Trophoblast cell (in vitro differentiated cells and primary cell): ENCODE measurements at regions not wholly inside any gene's neighbourhood (a gene's known extent, or its start where the extent isn't known, plus 50 kb on each side); places are given as distances from the start of the nearest gene placed in this dataset.

ENCODE experiments used
- DNase-seq, 2 donors: peaks; one replicate each; pipeline ENCODE4 v3.0.0-alpha.2; 2016
- H2AFZ ChIP-seq: 2 replicates; pipeline ENCODE4 v1.6.1; 2013; ENCODE audit warnings: low read length, moderate library complexity, mild to moderate bottlenecking; ENCODE audit not compliant: insufficient read depth, poor library complexity
- H2AK5ac ChIP-seq: 2 replicates; pipeline ENCODE4 v1.6.1; 2013; ENCODE audit warnings: mild to moderate bottlenecking, low read length
- H2BK120ac ChIP-seq: 2 replicates; pipeline ENCODE4 v1.6.1; 2013; ENCODE audit warnings: low read length, mild to moderate bottlenecking, moderate library complexity; ENCODE audit not compliant: insufficient read depth, poor library complexity
- H2BK12ac ChIP-seq: 2 replicates; pipeline ENCODE4 v1.6.1; 2013; ENCODE audit warnings: mild to moderate bottlenecking, low read length, moderate library complexity
- H2BK5ac ChIP-seq: 2 replicates; pipeline ENCODE4 v1.6.1; 2013; ENCODE audit warnings: low read length, low read depth, moderate library complexity, mild to moderate bottlenecking; ENCODE audit not compliant: poor library complexity
- H3K14ac ChIP-seq: 2 replicates; pipeline ENCODE4 v1.6.1; 2013; ENCODE audit warnings: mild to moderate bottlenecking, low read length
- H3K18ac ChIP-seq: 2 replicates; pipeline ENCODE4 v1.6.1; 2013; ENCODE audit warnings: mild to moderate bottlenecking, low read length
- H3K23ac ChIP-seq: 2 replicates; pipeline ENCODE4 v1.6.1; 2013; ENCODE audit warnings: low read length
- H3K27ac ChIP-seq: 2 replicates; pipeline ENCODE4 v1.5.1; 2013; ENCODE audit warnings: low read depth, mild to moderate bottlenecking, inconsistent platforms, low read length, moderate library complexity
- H3K27me3 ChIP-seq: 2 replicates; pipeline ENCODE4 v1.6.1; 2013; ENCODE audit warnings: inconsistent platforms, mild to moderate bottlenecking, low read length, moderate library complexity; ENCODE audit not compliant: insufficient read depth
- H3K36me3 ChIP-seq, 2 experiments: 1 replicate in 1 of 2; 2 replicates in 1 of 2; pipeline ENCODE4 v1.6.1; 2013; ENCODE audit warnings: low read length in 2 of 2, mild to moderate bottlenecking in 2 of 2, moderate library complexity in 1 of 2; ENCODE audit not compliant: insufficient read depth in 2 of 2, control insufficient read depth in 1 of 2
- H3K4ac ChIP-seq: 2 replicates; pipeline ENCODE4 v1.6.1; 2013; ENCODE audit warnings: low read depth, mild to moderate bottlenecking, low read length, moderate library complexity
- H3K4me1 ChIP-seq, 2 experiments: 1 replicate in 1 of 2; 2 replicates in 1 of 2; pipeline ENCODE4 v1.6.1; 2013; ENCODE audit warnings: low read length in 2 of 2, mild to moderate bottlenecking in 2 of 2, moderate library complexity in 1 of 2; ENCODE audit not compliant: insufficient read depth in 2 of 2, control insufficient read depth in 1 of 2
- H3K4me2 ChIP-seq: 2 replicates; pipeline ENCODE4 v1.6.1; 2013; ENCODE audit warnings: inconsistent platforms, mild to moderate bottlenecking, low read length, moderate library complexity
- H3K4me3 ChIP-seq: 2 replicates; pipeline ENCODE4 v1.5.1; 2013; ENCODE audit warnings: mild to moderate bottlenecking, low read depth, low read length, inconsistent platforms
- H3K79me1 ChIP-seq: one replicate; pipeline ENCODE4 v1.6.1; 2013; ENCODE audit warnings: low read length
- H3K79me2 ChIP-seq: 2 replicates; pipeline ENCODE4 v1.6.1; 2013; ENCODE audit warnings: low read length, mild to moderate bottlenecking; ENCODE audit not compliant: control insufficient read depth, insufficient read depth, poor library complexity
- H3K9ac ChIP-seq: 2 replicates; pipeline ENCODE4 v1.6.1; 2013; ENCODE audit warnings: mild to moderate bottlenecking, low read length
- H3K9me3 ChIP-seq: 2 replicates; pipeline ENCODE4 v1.6.1; 2013; ENCODE audit warnings: low read depth, mild to moderate bottlenecking, control low read depth, inconsistent platforms, low read length; ENCODE audit not compliant: insufficient read depth
- H4K12ac ChIP-seq: 2 replicates; pipeline ENCODE4 v1.6.1; 2013; ENCODE audit warnings: low read depth, mild to moderate bottlenecking, low read length, moderate library complexity
- H4K8ac ChIP-seq: 2 replicates; pipeline ENCODE4 v1.6.1; 2013; ENCODE audit warnings: low read depth, mild to moderate bottlenecking, low read length, moderate library complexity
- H4K91ac ChIP-seq: one replicate; pipeline ENCODE4 v1.6.1; 2013; ENCODE audit warnings: low read depth, mild to moderate bottlenecking, low read length, moderate library complexity
- WGBS: extraction: QIAGEN DNeasy Blood & Tissue Kit; methylation state at CpG from one replicate; pipeline ENCODE4 v1.1.7; 2013; ENCODE audit warnings: missing lambda C conversion rate; ENCODE audit not compliant: insufficient read length, insufficient coverage; ENCODE audit errors: extremely low coverage; 5-methylcytosine and 5-hydroxymethylcytosine counted together

DNA sequence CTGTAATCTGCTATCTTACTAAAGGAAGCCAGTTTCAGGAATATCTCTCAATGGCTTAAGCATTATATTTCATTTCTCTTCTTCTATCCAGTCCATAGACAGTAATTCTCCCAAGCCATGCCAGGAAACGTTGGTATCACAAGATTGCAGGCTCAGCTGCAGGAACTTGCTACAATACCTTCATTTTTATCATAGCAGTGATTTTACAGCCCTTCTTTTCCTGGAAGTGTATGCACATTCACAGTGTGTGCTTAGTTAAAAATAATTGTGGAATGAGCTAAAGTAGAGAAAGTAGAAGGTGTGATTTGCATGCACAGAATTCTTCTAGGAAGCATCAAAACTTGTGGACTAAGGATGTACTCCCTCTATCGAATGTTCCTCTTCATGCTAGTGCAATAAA lies 647.2 kb upstream of the PTBP2 start:
- no CpG with 5 or more reads among the region's 2 CpGs for WGBS
- Histone ChIP-seq H3K23ac (no peak overlapping the region), H2BK12ac (no peak overlapping the region), H3K4me3 (no peak overlapping the region), H4K91ac (no peak overlapping the region), H3K79me2 (no peaks in the 10 kb centered on the region), H3K79me1 (no peaks in the 10 kb centered on the region), H2AK5ac (no peak overlapping the region), H3K36me3 (no peaks in the 10 kb centered on the region), H3K14ac (no peak overlapping the region), H2BK5ac (no peak overlapping the region), H3K27ac (no peak overlapping the region), H3K4me1 (no peaks in the 10 kb centered on the region), H3K18ac (no peak overlapping the region), H4K12ac (no peak overlapping the region), H4K8ac (no peak overlapping the region), H3K9ac (no peak overlapping the region), H2BK120ac (no peak overlapping the region), H3K9me3 (no peaks in the 10 kb centered on the region), H3K4ac (no peak overlapping the region), H2AFZ (no peak overlapping the region), H3K27me3 (no peaks in the 10 kb centered on the region), H3K4me2 (no peak overlapping the region)
- peak; percentile 8 to 64 for DNase-seq

DNA sequence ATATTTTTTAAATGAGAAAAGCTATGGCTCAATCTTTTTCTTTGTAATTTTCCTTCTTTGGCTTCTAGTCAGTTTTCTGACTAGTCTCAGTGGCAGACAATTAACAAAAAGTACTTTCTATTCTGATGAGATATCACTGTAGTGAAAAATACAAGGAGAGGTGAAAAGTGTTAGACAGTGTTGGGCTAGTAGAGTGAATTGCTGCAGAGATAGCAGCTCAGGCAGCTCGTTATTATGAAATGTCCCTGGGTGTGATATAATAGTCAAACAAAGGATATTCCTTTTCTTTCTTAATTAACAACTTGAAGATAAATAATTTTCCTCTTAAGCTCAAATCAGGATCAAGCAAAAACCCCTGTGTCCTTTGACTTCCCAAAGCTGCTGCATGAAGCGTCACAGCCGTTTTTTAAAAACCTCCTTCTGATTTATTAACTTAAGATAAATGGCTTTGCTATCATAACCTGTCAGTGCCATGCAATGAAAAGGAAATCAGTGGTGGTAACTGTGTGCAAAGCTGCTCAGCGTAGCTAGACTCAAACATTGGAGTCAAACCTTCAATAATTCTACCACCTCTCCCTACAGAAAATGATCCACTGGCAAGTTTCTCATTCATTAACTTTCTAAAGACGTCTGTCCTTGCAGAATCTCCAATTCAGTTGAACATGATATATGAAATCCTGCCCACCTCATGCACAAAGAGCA lies 646.6 kb upstream of the PTBP2 start:
- no peak overlapping the region for H3K4ac ChIP-seq
- no peaks in the 10 kb centered on the region for H3K79me2 ChIP-seq
- H4K8ac ChIP-seq, result no peak overlapping the region
- no peaks in the 10 kb centered on the region for H3K36me3 ChIP-seq
- WGBS, result no CpG with 5 or more reads among the region's 5 CpGs
- no peak overlapping the region for H2BK120ac ChIP-seq
- no peak overlapping the region for H3K23ac ChIP-seq
- H3K4me1 ChIP-seq, result no peaks in the 10 kb centered on the region
- no peaks in the 10 kb centered on the region for H3K9me3 ChIP-seq
- no peak for DNase-seq
- no peaks in the 10 kb centered on the region for H3K79me1 ChIP-seq
- no peak overlapping the region for H3K4me3 ChIP-seq
- H3K14ac ChIP-seq, result no peak overlapping the region
- H3K18ac ChIP-seq, result no peak overlapping the region
- H4K12ac ChIP-seq, result no peak overlapping the region
- no peak overlapping the region for H2BK5ac ChIP-seq
- H2AFZ ChIP-seq, result no peak overlapping the region
- H2BK12ac ChIP-seq, result no peak overlapping the region
- H3K4me2 ChIP-seq, result no peak overlapping the region
- no peak overlapping the region for H3K9ac ChIP-seq
- no peak overlapping the region for H2AK5ac ChIP-seq
- H3K27me3 ChIP-seq, result no peaks in the 10 kb centered on the region
- H3K27ac ChIP-seq, result no peak overlapping the region
- no peak overlapping the region for H4K91ac ChIP-seq

DNA sequence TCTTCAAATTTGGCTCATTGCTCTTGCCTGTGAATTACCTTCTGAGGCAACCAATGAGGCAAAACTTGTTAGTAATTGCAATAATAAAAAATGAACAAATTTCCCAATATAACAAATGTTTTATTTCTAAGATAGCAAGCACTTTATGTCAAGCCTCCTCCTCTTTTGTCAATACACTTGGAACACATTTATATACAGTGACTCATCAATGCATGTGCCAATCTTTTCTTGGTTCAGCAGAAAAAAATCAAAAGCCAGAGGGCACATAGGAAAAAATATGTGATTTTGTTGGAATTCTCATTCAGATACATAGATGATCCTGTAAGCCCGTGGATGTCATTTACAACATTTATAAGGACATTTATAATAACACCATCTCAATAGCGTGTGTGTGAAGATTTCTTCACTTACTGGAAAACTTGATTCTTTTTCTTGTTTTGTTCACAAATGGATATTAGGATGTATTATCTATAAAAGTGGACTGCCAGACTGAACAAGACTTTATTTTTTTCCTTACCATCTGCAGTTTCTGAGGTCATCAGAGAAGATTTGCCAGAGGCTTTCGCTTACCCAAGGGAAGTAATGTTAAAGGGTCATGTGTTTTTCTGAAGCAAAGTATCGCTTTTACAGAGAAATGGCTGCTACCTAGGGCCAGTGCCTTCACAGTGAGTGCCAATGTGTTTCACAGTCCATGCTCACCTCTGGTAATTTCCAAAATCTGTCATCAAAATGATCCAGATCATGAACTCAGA lies 645.7 kb upstream of the PTBP2 start:
- H3K4ac ChIP-seq, result no peak overlapping the region
- no peaks in the 10 kb centered on the region for H3K79me1 ChIP-seq
- H3K18ac ChIP-seq, result no peak overlapping the region
- H3K4me1 ChIP-seq, result no peaks in the 10 kb centered on the region
- no peak overlapping the region for H3K9ac ChIP-seq
- H3K79me2 ChIP-seq, result no peaks in the 10 kb centered on the region
- no peak overlapping the region for H3K14ac ChIP-seq
- H4K12ac ChIP-seq, result no peak overlapping the region
- H4K8ac ChIP-seq, result no peak overlapping the region
- H3K27ac ChIP-seq, result no peak overlapping the region
- DNase-seq, result peak in 1 of 2 donors; percentile 25
- H2AFZ ChIP-seq, result no peak overlapping the region
- no peak overlapping the region for H2BK12ac ChIP-seq
- H3K4me3 ChIP-seq, result no peak overlapping the region
- no peak overlapping the region for H3K4me2 ChIP-seq
- no peaks in the 10 kb centered on the region for H3K9me3 ChIP-seq
- H3K27me3 ChIP-seq, result no peaks in the 10 kb centered on the region
- H2BK5ac ChIP-seq, result no peak overlapping the region
- H3K23ac ChIP-seq, result no peak overlapping the region
- H2AK5ac ChIP-seq, result no peak overlapping the region
- no CpG with 5 or more reads among the region's 4 CpGs for WGBS
- H4K91ac ChIP-seq, result no peak overlapping the region
- no peaks in the 10 kb centered on the region for H3K36me3 ChIP-seq
- no peak overlapping the region for H2BK120ac ChIP-seq

DNA sequence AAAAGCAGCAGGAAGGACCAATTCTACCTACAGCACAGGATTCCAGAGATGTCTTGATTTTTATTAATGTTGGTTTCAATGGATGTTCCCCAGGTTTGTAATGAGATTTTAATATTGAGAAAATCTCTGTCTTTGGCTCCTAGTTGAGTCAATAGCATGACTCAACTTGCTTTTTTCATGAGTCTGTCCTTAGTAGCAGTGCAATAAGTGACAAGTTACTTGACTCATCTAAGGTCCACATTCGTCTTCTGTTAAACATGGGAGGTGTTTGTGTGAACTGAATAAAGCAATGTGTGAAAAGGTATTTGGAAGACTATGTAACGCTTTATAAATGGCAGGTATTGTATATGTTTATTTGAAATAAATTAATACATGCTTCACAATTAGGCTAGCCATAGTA lies 645.0 kb upstream of the PTBP2 start:
- H3K79me1 ChIP-seq, result no peaks in the 10 kb centered on the region

More for the DNA sequence above, 645.0 kb upstream of the PTBP2 start:
- no CpG with 5 or more reads among the region's 2 CpGs for WGBS
- Histone ChIP-seq H3K36me3 (no peaks in the 10 kb centered on the region), H3K4me1 (no peaks in the 10 kb centered on the region), H3K23ac (no peak overlapping the region), H2AK5ac (no peak overlapping the region), H3K4ac (no peak overlapping the region), H3K14ac (no peak overlapping the region), H2AFZ (no peak overlapping the region), H3K79me2 (no peaks in the 10 kb centered on the region), H3K9ac (no peak overlapping the region), H3K27me3 (no peaks in the 10 kb centered on the region), H4K12ac (no peak overlapping the region), H3K4me3 (no peak overlapping the region), H3K9me3 (no peaks in the 10 kb centered on the region), H4K8ac (no peak overlapping the region), H3K18ac (no peak overlapping the region), H2BK5ac (no peak overlapping the region), H2BK12ac (no peak overlapping the region), H2BK120ac (no peak overlapping the region), H3K4me2 (no peak overlapping the region), H4K91ac (no peak overlapping the region), H3K27ac (no peak overlapping the region)
- DNase-seq, result peak in 1 of 2 donors; percentile 13
